Activated CD4-positive, CD25-positive, alpha-beta regulatory T cell treated with anti-CD3 and anti-CD28 coated beads, Interleukin-2, amount 50 U/mL, for 16 hours (primary cell): ENCODE measurements at regions not wholly inside any gene's neighbourhood (a gene's known extent, or its start where the extent isn't known, plus 50 kb on each side); places are given as distances from the start of the nearest gene placed in this dataset.

Source experiments
- DNase-seq: peaks from one replicate; pipeline ENCODE4 v3.0.0-alpha.2; 2020; ENCODE audit warnings: low read depth, low spot score

GRCh38 chr3:95899911-95900310, 914.5 kb upstream of the EPHA6 start:
- DNase-seq, result no peak

- DNase-seq, result no peak
Measured at GRCh38 chr3:95901948-95902347, 912.4 kb upstream of the EPHA6 start.

GRCh38 chr3:95905182-95905581, 909.2 kb upstream of the EPHA6 start:
- no peak for DNase-seq

- no peak for DNase-seq
Measured at GRCh38 chr3:95911767-95912166, 902.6 kb upstream of the EPHA6 start.

GRCh38 chr3:95923496-95924210, 890.7 kb upstream of the EPHA6 start:
- DNase-seq, result no peak

- DNase-seq, result no peak
Measured at GRCh38 chr3:95926904-95927501, 887.4 kb upstream of the EPHA6 start.

- no peak for DNase-seq
Measured at GRCh38 chr3:95934181-95934580, 880.2 kb upstream of the EPHA6 start.

- no peak for DNase-seq
Measured at GRCh38 chr3:95939235-95939809, 875.1 kb upstream of the EPHA6 start.

- DNase-seq, result no peak
Measured at GRCh38 chr3:95965704-95966336, 848.6 kb upstream of the EPHA6 start.

- DNase-seq, result no peak
Measured at GRCh38 chr3:95971573-95971972, 842.8 kb upstream of the EPHA6 start.

- DNase-seq, result no peak
Measured at GRCh38 chr3:95994338-95994737, 820.1 kb upstream of the EPHA6 start.

- DNase-seq, result no peak
Measured at GRCh38 chr3:96000966-96001365, 813.4 kb upstream of the EPHA6 start.

GRCh38 chr3:96007650-96008195, 806.7 kb upstream of the EPHA6 start:
- DNase-seq, result no peak

- DNase-seq, result no peak
Measured at GRCh38 chr3:96012939-96013338, 801.5 kb upstream of the EPHA6 start.

GRCh38 chr3:96017556-96017955, 796.8 kb upstream of the EPHA6 start:
- no peak for DNase-seq

GRCh38 chr3:96022676-96023075, 791.7 kb upstream of the EPHA6 start:
- DNase-seq, result no peak

GRCh38 chr3:96027718-96028117, 786.7 kb upstream of the EPHA6 start:
- no peak for DNase-seq

- DNase-seq, result no peak
Measured at GRCh38 chr3:96039632-96040031, 774.8 kb upstream of the EPHA6 start.

- DNase-seq, result no peak
Measured at GRCh38 chr3:96059301-96059700, 755.1 kb upstream of the EPHA6 start.

- DNase-seq, result no peak
Measured at GRCh38 chr3:96069065-96069464, 745.3 kb upstream of the EPHA6 start.

- DNase-seq, result no peak
Measured at GRCh38 chr3:96070678-96071077, 743.7 kb upstream of the EPHA6 start.

- DNase-seq, result no peak
Measured at GRCh38 chr3:96071097-96071496, 743.3 kb upstream of the EPHA6 start.
